Heart left ventricle (tissue), 13 donors: ENCODE measurements at regions not wholly inside any gene's neighbourhood (a gene's known extent, or its start where the extent isn't known, plus 50 kb on each side); places are given as distances from the start of the nearest gene placed in this dataset.

ENCODE experiments used
- POLR2A ChIP-seq, 2 donors: fragments of 450-650 bp; IDR thresholded peaks; one replicate each; pipeline ENCODE4 v1.6.1; 2017; ENCODE audit warnings: antibody characterized with exemption in 2 of 2, mild to moderate bottlenecking in 2 of 2, moderate library complexity in 2 of 2
- TF ChIP-seq, protein P1 (sequence below), 12 donors: fragments of 200-600 bp; sonication (generic) in 4 of 12; IDR thresholded peaks; one replicate each; pipeline versions ENCODE4 v1.5.0 to v1.8.0; 2018 to 2022; ENCODE audit warnings: antibody characterized with exemption in 12 of 12, mild to moderate bottlenecking in 5 of 12
- donor health status: ischemic (EF 13 %, LVEDD 7.1; RV severe dilation, severe dysfunction).
- donor health status: DM: no; HTN: yes; CAD: no.
- donor health status: DM: no; HTN: no; CAD: no.
- donor health status: ischemic (EF 25% LVEDD 6.9; RV normal size, moderate dysfunction).
- donor health status: ischemic (EF 25% LVEDD 5.7; RV mildly dilated, moderate dysfunction).
- donor health status: ischemic (EF 35%, LVEDD 5.7; RV mildly dilated, moderate dysfunction).
- donor health status: nonischemic (EF 11% LVEDD 7.7; RV severe dilation, severe dysfunction).
- donor health status: DM: yes; HTN: yes; CAD: no.
- donor health status: PGD.
- donor health status: ischemic (EF 29% LVEDD 5.4; RV normal size, mild dysfunction).
- donor health status: nonischemic (EF 23%, LVEDD 6.1; RV moderate dilation, normal function).

GRCh38 chr18:25759111-25759510, 331.3 kb downstream of the SS18 start:
- TF ChIP-seq POLR2A (IDR thresholded peaks at IDR 0.05) = no peak
- TF ChIP-seq, protein P1, sequence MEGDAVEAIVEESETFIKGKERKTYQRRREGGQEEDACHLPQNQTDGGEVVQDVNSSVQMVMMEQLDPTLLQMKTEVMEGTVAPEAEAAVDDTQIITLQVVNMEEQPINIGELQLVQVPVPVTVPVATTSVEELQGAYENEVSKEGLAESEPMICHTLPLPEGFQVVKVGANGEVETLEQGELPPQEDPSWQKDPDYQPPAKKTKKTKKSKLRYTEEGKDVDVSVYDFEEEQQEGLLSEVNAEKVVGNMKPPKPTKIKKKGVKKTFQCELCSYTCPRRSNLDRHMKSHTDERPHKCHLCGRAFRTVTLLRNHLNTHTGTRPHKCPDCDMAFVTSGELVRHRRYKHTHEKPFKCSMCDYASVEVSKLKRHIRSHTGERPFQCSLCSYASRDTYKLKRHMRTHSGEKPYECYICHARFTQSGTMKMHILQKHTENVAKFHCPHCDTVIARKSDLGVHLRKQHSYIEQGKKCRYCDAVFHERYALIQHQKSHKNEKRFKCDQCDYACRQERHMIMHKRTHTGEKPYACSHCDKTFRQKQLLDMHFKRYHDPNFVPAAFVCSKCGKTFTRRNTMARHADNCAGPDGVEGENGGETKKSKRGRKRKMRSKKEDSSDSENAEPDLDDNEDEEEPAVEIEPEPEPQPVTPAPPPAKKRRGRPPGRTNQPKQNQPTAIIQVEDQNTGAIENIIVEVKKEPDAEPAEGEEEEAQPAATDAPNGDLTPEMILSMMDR (IDR thresholded peaks at IDR 0.05) = no peak
